BE2C (cell line): ENCODE measurements at regions not wholly inside any gene's neighbourhood (a gene's known extent, or its start where the extent isn't known, plus 50 kb on each side); places are given as distances from the start of the nearest gene placed in this dataset.

Experiments used
- DNase-seq: peaks from one replicate; pipeline ENCODE4 v3.0.0-alpha.2; 2020
- H3K27me3 ChIP-seq: fragments of 250-450 bp; sonication (Bioruptor Pico); 2 replicates; pipeline ENCODE4 v1.5.1; 2020; ENCODE audit warnings: mild to moderate bottlenecking
- H3K36me3 ChIP-seq: fragments of 250-450 bp; sonication (Bioruptor Pico); 2 replicates; pipeline ENCODE4 v1.5.1; 2020; ENCODE audit warnings: mild to moderate bottlenecking
- H3K4me1 ChIP-seq: fragments of 250-450 bp; sonication (Bioruptor Pico); 2 replicates; pipeline ENCODE4 v1.5.1; 2020
- H3K4me3 ChIP-seq: 2 replicates; pipeline ENCODE4 v1.5.1; 2011; ENCODE audit warnings: low read depth, low read length
- H3K9me3 ChIP-seq: fragments of 250-450 bp; sonication (Bioruptor Pico); 2 replicates; pipeline ENCODE4 v1.5.1; 2020
- CTCF ChIP-seq: IDR thresholded peaks from 2 replicates; pipeline ENCODE4 v1.5.1; 2012; ENCODE audit warnings: mild to moderate bottlenecking, low read depth, low read length

- Histone ChIP-seq H3K9me3 (no peaks in the 10 kb centered on the region), H3K4me3 (no peak overlapping the region), H3K36me3 (no peaks in the 10 kb centered on the region), H3K4me1 (no peaks in the 10 kb centered on the region), H3K27me3 (no peaks in the 10 kb centered on the region)
- DNase-seq, result no peak
- TF ChIP-seq CTCF, result no peak
Measured at GRCh38 chr2:121010998-121011397, 274.0 kb downstream of the TFCP2L1 start.

- Histone ChIP-seq H3K4me1 (no peaks in the 10 kb centered on the region), H3K36me3 (no peaks in the 10 kb centered on the region), H3K27me3 (no peaks in the 10 kb centered on the region), H3K9me3 (no peaks in the 10 kb centered on the region), H3K4me3 (no peak overlapping the region)
- TF ChIP-seq CTCF, result no peak
- no peak for DNase-seq
Measured at GRCh38 chr2:121014876-121015275, 270.1 kb downstream of the TFCP2L1 start.

DNA sequence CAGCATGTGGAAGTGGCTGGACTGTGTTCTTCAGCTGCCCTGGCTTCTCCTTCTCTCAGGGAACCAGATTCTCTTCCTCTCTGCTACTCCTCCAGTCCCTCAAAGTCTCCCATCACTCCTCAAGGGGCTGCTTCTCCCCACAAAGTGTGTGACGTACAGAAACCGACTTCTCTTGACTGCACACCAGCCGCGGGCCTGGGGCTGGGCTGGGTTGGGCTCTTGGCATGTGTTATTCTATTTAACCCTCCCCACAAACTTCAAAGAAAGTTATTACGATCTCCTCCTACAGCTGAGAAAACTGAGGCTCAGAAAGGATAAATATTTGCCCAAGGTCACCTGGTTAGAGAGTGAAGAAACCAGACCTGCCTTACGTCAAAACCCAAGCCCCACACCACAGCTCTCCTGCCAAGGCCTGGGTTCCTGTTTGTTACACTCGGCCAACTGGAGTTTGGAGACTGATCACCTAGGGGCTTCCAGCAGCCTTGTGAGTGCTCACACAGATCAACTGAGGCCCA, 269.0 kb downstream of the TFCP2L1 start:
- Histone ChIP-seq H3K4me3 (no peak overlapping the region), H3K9me3 (no peaks in the 10 kb centered on the region), H3K36me3 (no peaks in the 10 kb centered on the region), H3K27me3 (no peaks in the 10 kb centered on the region), H3K4me1 (no peaks in the 10 kb centered on the region)
- no peak for TF ChIP-seq CTCF
- DNase-seq, result no peak

GRCh38 chr2:121017396-121017795, 267.6 kb downstream of the TFCP2L1 start:
- H3K36me3 ChIP-seq, result no peaks in the 10 kb centered on the region
- H3K9me3 ChIP-seq, result no peaks in the 10 kb centered on the region
- no peak for DNase-seq
- no peak overlapping the region for H3K4me3 ChIP-seq
- no peak for TF ChIP-seq CTCF
- no peaks in the 10 kb centered on the region for H3K27me3 ChIP-seq
- no peaks in the 10 kb centered on the region for H3K4me1 ChIP-seq

GRCh38 chr2:121018136-121019061, 266.6 kb downstream of the TFCP2L1 start:
- Histone ChIP-seq H3K36me3 (no peaks in the 10 kb centered on the region), H3K27me3 (no peaks in the 10 kb centered on the region), H3K9me3 (no peaks in the 10 kb centered on the region), H3K4me3 (no peak overlapping the region), H3K4me1 (no peaks in the 10 kb centered on the region)
- TF ChIP-seq CTCF, result no peak
- no peak for DNase-seq

DNA sequence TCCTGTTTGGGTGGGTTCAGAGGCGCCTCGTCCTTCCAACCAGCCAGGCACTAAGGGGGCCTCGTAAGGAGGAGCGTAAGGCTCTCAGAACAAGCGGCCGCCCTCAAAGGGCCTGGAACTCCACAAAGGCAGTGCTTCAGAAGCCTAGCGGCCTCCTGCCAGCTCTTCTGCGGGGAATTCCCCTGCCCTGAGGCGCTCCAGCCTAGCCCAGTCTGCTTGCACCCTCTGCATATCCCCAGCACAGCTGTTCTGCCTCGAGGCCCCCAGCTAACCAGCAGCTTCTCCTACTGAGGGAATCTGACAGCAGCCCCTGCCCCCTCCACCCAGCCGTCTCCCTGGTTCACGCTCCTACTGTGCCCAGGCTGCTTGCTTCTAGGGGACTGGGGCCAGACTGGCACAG, 265.9 kb downstream of the TFCP2L1 start:
- no peak for DNase-seq
- Histone ChIP-seq H3K4me1 (no peaks in the 10 kb centered on the region), H3K4me3 (no peak overlapping the region), H3K36me3 (no peaks in the 10 kb centered on the region), H3K9me3 (no peaks in the 10 kb centered on the region), H3K27me3 (no peaks in the 10 kb centered on the region)
- TF ChIP-seq CTCF, result no peak
